Tibial nerve (tissue), 3 donors: ENCODE measurements at regions not wholly inside any gene's neighbourhood (a gene's known extent, or its start where the extent isn't known, plus 50 kb on each side); places are given as distances from the start of the nearest gene placed in this dataset.

Source experiments
- CTCF ChIP-seq, 5 experiments: fragments of 200-600 bp in 3 of 5; fragments of 450-650 bp in 2 of 5; sonication (generic) in 3 of 5; IDR thresholded peaks; one replicate each; pipeline ENCODE4 v1.5.1; 2016 to 2019; ENCODE audit warnings: antibody characterized with exemption in 5 of 5, mild to moderate bottlenecking in 3 of 5, moderate library complexity in 2 of 5
- POLR2A ChIP-seq, 2 donors: fragments of 450-650 bp; IDR thresholded peaks; one replicate each; pipeline ENCODE4 v1.6.1; 2017; ENCODE audit warnings: antibody characterized with exemption in 2 of 2, mild to moderate bottlenecking in 2 of 2, moderate library complexity in 2 of 2

- no peak for TF ChIP-seq CTCF (IDR thresholded peaks at IDR 0.05)
- TF ChIP-seq POLR2A (IDR thresholded peaks at IDR 0.05), result no peak
Observed at GRCh38 chr9:113659740-113660139, 196.2 kb downstream of the RGS3 start.
